ENCODE measurements at regions not wholly inside any gene's neighbourhood (a gene's known extent, or its start where the extent isn't known, plus 50 kb on each side); places are given as distances from the start of the nearest gene placed in this dataset.

- TF ChIP-seq CTCF (IDR thresholded peaks at IDR 0.05) (no peak), POLR2A (IDR thresholded peaks at IDR 0.05) (no peak), POLR2AphosphoS5 (IDR thresholded peaks at IDR 0.05; ENCODE audit: insufficient read depth in 1 of 2, low read depth in 1 of 2) (no peak)
These were observed 366.5 kb downstream of the FOXA2 start for GRCh38 chr20:22217712-22218352.

All from vagina (tissue), 2 donors.